ENCODE measurements at regions not wholly inside any gene's neighbourhood (a gene's known extent, or its start where the extent isn't known, plus 50 kb on each side); places are given as distances from the start of the nearest gene placed in this dataset.

- DNase-seq (ENCODE audit: low spot score): no peak
Measured at GRCh38 chr3:13688824-13689223, 139.9 kb downstream of the FBLN2 start.

GRCh38 chr3:13688034-13688433, 139.1 kb downstream of the FBLN2 start:
- no peak for DNase-seq (ENCODE audit: low spot score)

All from hepatic stellate cell (primary cell).